GM20431 (cell line): ENCODE measurements at regions not wholly inside any gene's neighbourhood (a gene's known extent, or its start where the extent isn't known, plus 50 kb on each side); places are given as distances from the start of the nearest gene placed in this dataset.

ENCODE experiments used
- in situ Hi-C: fragments of 300-500 bp; cut with MseI, MboI; formaldehyde crosslinking; loops from one replicate; pipeline ENCODE4 v1.15.0; 2020; ENCODE audit warnings: low sequenced_read_pairs; ENCODE audit not compliant: unreplicated experiment

DNA sequence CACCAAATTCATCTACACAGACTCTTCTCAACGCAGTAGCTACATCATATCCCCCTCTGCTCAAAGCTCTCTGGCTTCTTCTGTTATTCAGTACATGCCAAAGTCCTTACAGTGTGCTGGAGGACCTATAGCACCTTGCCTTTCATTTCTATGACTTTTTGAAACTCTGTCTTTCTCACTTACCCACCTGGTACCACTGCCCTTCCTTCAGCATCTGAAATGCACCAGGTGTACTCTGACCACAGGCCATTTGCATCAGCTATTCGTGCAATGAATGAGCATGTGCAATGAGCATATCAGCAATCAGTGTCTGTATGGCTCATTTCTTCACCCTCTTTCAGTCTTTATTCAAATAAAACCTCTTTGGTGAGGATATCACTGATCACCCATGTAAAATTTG, 399.9 kb downstream of the RAB28 start:
- in situ Hi-C loops: no loop called here

DNA sequence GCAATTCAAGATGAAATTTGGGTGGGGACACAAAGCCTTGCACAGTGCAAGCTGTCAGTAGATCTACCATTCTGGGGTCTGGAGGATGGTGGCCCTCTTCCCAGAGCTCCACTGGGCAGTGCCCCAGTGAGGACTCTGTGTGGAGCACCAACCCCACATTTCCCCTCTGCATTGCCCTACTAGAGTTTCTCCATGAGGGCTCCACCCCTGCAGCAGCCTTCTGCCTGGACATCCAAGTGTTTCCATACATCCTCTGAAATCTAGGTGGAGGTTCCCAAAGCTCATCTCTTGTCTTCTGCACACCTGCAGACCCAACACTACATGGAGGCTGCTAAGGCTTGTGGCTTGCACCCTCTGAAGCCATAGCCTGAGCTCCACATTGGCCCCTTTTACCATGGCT, 402.3 kb downstream of the RAB28 start:
- in situ Hi-C loops: no loop called here

DNA sequence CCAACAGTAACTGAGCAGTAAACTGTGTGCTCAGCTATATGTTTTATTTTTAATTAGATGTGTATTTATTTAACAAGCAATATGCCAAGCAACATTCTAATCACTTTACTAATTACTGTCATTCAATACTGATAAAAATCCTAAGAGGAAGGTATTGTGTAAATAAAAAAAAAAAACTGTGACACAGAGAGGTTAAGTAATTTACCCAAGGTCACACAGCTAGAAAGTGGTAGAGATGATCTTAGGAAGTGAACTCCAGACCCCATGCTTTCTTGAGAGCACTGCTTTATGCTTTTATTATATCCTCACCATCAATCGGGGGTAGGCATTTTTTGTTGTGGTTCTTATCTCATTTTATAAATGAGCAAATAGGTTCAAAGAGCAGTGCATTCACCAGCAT, 417.1 kb downstream of the RAB28 start:
- in situ Hi-C loops: no loop called here

DNA sequence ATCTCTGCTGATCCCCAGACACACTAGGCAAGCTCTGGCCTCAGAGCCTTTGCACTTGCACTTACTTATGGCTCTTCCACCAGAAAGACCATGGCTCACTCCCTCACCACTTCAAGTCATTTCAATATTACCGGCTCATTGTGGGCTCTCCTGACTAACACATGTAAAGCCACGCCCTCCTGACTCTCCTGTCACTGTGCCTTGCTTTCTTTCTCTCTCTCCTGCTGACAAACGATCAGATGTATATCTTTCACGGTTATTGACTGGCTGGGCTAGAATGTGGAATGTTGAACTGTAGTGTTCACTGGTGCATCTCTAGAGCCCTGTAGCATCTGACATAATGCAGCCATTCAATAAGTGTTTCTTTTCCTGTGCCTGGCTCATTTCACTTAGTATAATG, 425.1 kb downstream of the RAB28 start:
- in situ Hi-C loops: no loop called here

DNA sequence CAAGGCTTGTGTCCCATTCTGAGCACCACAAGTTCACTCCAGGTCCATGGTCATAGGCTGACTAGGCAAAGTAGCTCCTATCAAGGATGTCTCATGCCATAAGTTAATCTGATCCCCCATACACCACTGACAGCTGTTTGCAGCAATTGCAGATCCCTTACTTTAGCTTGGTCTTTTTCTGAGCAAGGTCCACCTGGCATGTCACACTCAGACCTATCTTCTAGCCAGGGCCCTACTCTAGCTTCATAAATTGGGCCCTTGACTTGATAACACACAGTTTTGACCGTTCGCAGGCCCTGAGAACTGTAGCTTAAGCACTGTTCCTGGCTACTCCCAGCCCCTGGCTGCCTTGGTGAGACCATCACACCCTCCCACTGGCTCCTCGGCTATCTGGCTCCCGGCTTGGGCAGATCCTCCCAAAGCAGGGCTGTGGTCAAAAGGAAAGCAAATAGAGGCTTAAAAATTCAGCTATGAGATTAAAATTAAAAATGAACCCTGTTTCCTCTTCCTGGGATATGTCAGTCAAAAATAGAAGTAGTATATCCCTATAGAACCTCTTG, 427.4 kb downstream of the RAB28 start:
- in situ Hi-C loops: no loop called here

DNA sequence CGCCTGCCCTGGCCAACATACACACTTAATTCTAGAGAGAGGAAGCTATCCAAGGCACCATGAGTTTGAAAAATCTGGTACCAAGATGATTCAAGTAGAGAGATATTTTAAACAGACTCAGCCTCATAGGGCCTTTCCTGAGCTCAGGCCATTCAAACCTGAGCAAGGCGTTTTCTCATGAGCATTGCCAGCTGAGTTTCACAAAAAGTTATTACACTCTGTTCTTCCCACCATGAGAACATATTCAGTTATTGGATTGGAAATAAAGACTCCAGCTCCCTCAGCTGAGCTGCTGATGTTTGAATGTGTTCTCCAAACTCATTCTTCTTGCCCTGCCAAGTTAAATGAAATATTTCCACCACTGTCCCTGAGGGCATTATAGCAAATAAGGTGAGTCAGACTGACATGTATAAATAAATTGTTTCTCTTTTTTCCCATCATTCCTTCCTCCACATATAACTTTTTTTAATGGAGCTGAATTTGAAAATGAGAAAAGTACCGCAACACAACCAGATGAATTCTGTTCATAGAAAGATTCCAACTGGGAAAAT, 429.6 kb downstream of the RAB28 start:
- in situ Hi-C loops: no loop called here

DNA sequence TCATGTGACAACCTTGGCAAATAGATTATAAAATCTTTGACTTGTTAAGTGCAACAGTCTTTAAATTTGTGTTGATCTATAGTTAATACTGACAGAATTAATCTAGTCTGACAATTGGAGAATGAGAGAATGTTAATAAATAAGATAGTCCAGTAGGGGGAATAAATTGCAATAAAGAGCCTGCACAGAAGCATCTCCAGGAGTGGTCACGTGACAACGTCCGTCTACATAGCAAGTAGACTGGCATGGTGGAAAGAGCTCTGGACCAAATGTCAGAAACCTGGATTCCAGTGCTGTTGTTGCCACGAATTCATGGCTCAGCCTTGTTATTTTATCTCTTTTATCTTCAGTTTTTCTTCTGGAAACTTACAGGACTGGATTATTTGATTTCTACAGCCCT, 436.5 kb downstream of the RAB28 start:
- in situ Hi-C loops: no loop called here

DNA sequence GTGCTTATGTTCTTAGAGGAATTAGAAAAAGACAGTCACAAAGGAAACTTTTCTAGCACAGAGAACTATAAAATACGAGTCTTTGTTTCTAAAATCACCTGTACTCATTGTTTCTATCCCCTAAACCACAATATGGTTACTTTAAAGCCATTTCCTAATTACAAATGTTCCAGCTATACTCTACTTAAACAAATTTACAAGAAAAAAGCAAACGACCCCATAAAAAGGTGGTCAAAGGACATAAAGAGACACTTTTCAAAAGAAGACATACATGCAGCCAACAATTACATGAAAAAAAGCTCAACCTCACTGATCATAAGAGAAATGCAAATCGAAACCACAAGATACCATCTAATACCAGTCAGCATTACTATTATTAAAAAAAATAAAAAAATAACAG, 447.3 kb downstream of the RAB28 start:
- in situ Hi-C loops: no loop called here

DNA sequence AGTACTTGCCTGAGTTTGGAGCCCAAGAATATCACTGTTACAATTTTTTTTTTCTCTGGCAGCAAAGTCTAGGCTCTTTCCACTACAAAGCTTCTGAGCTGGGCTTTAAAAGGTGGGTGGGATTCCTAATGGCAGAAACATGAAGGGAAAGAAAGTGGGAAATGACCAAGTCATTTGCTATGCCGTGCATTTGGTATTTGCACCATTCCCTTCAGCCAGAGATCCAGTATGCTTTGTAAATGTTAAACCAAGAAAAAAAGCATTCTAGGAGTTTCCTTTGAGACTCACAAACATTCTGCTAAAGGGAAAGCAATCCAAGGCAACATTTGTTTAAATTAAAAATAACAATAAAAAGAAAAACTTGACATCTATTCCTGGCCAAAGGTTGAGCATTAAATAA, 451.2 kb downstream of the RAB28 start:
- in situ Hi-C loops: no loop called here

DNA sequence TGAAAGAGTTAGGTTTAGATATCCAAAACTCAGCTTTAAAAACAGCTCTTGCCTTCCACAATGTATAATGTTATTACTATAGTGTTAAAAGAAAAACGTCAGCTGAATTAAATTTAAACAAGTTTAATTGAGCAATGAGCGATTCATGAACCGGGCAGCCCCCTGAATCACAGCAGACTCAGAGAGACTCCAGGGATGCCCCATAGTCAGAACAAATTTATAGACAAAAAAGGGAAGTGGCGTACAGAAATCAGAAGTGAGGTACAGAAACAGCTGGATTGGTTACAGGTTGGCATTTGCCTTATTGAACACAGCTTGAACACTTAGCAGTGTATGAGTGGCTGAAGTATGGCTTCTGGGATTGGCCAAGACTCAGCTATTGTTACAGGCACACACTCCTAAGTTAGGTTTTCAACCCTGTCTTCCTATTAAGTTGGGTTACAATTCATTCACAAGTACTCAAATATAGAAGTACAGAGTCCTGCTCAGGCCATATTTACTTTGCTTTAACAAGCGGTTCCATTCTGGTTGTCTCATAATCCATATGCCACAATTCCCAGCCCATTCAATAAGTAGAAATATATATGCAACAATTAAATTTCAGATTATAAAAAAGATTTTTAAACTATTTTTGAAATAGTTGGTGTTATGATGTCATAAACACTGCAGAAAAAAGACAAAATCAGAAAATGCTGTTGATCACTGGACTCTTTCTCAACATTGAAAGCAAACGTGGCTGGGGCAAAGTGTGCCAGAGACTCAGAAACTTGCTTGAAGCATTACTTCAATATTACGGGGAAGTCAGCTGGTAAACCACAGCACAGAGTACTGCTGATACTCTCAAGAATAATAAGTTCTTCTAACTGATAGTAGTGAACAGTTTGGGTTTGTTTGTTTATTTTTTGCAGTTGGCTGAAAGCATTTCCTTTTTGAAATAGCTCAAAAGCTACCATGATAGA, 459.7 kb downstream of the RAB28 start:
- in situ Hi-C loops: no loop called here

DNA sequence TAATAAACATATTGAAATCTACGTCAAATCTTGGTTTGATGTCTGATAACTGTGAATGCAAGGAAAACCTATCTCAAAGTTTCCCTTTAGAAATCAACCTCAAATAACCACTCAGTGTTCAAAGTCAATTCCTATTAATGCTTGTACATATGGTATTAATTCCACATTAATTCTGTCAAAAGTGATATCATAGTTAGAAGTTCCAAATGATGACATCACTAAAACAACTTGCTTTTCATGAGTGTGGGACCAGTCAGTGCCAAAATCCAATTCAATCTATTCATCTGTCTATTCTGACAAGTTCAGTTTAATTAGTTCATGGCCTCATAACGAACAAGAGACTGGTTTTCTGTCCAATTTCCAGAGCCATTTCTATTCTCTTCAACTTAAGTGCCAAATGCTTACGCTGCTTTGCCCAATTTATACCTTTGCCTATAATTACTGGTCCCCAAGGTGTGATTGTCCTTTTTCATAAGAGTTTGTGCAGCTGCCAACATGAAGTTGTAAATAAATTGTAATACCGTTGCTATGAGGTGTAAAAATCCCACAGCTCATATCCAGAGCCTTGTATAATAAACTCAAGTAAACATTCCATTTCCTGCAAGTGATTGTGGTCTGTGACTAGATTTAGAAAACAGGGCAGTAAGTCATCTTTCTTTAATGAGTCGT, 476.2 kb downstream of the RAB28 start:
- in situ Hi-C loops: no loop called here

DNA sequence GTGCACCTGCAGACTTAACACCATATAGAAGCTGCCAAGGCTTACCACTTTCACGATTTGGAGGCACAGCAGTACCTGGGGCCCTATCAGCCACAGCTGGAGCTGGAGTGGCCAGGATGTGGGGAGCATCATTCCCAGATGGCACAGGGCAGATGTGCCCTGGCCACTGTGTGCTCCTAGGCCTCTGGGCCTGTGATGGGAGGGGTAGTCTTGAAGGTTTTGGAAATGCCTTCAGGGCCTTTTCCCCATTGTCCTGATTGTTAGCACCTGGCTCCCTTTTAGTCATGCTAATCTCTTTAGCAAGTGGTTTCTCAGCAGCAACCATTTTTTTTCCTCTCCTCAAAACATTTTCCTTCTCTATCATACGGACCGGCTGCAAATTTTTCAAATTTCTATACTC, 490.2 kb downstream of the RAB28 start:
- in situ Hi-C loops: no loop called here

DNA sequence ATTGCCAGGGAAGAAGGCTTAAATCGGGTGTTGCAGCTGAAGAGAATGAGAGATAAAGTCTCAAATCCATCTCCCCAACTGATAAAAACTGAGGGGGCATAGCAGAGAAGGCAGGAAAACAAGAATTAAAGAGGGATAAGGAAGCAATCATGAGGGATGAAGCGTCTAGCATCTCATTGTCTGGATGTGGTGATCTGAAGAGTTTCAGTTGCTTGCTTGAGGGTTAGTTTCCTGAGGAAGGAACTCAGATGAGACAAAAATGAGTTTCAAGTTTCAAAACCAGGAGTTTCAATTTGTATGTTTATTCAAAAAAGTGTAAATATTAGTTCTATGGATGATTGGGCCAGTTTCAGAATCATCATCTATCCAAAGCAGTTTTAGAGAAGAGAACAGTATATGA, 496.9 kb downstream of the RAB28 start:
- in situ Hi-C loops: no loop called here

DNA sequence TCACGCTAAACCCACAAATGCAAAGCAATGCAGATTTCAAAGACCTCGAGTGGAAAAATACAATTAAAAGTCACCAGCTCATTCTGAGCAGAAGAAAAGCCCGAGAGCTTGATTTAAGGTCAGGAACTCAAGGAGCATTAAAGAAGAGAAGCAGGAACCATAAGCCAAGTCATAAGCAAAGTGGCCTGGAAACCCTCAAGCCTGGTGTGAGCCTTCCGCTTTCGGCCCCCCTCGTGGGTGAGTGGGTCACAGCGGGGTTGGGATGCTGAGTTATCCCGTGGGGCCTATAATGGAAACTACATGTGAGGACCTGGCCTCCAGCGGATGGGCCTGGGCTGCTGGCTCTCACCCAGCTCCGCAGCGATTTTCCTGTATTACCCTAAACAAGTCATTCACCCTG, 504.3 kb downstream of the RAB28 start:
- in situ Hi-C loops: no loop called here

DNA sequence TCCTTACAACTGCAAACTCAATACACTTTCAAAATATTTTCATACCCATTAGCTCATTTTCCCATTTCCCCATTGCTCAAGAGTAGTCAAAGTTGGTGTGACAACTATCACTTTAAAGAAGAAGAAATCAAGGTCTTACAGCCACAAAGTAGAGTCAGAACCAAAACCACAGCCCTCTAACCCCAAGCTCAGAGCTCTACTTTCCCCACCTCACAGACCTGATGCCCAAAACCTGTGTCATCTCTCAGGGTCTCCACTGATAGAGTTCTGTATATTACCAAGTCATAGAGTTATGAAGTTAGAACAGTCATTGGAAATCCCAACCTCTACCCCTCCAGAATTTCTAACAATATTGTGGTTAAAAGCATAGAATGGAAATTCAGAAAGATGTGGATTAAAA, 505.8 kb downstream of the RAB28 start:
- in situ Hi-C loops: no loop called here

DNA sequence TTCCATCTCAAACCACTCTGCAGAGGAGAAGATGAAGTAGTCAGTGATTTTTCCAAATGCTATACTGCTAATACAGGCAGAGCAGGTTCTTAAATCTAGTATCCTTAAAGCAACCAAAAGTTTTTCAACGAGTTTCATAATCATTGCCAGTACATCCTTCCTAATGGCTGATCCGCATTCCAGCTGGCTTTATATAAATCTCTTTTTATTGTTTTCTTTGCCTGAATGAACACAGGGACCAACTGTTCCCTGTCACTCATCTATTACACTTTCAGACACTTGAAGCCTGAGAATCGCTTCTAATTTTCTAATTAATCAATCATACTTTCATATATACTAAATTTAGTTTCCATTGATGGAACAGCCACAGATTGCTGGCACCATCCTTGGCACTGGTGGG, 508.6 kb downstream of the RAB28 start:
- in situ Hi-C loops: no loop called here

DNA sequence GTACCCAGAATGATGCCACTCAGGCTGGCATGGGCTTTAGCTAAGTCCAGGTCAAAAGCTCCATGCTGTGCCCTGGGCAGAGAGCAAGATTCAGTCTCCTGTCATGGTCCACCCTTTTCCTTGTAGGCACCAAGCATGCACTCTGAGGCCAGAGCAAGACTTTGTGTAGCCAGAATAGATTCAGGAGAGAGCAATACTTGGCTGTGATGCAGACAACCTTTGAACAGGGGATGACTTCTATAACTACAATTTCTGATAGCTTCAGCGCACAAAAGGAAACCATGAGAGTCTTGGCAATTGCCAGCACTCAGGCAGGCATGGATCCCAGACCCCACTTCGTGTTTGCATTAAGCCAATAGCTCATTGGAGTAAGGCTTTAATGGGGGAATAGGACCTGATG, 510.6 kb downstream of the RAB28 start:
- in situ Hi-C loops: no loop called here

DNA sequence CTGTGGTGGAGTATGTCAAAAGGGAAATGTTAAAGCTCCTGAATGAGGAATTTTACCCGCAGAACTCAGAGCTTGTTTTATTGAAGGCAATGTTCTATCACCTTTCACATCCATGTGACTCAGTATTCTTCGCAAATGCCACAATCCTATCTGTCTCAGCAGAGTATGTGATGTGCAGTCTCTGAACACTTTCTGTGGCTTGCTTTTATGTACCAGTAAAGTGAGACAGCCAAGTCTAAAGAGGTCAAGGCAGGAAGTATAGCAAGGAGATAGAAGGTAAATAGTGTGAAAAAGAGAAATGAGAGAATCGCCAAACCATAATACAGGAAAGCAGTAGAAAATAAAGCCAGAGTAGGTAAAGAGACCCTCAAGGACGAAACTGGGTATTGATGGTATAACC, 515.8 kb downstream of the RAB28 start:
- in situ Hi-C loops: no loop called here

DNA sequence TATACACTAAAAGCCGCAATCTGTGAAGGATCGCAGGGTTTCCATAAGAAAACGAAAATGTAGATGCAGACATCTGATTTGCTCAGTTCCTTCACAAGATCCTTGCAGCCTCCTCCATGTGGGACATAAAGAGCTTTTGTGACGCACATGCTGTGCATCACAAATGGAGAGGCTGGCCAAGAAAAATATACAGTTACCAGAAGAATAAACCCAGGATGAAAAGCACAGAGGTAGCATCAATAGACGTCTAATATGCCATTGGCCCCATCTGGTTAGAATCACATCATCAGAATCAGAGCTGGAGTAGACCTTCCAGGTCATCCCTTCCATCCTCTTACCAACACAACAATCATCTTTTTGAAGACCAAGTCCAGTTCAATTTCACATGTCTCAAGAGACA, 517.4 kb downstream of the RAB28 start:
- in situ Hi-C loops: no loop called here

DNA sequence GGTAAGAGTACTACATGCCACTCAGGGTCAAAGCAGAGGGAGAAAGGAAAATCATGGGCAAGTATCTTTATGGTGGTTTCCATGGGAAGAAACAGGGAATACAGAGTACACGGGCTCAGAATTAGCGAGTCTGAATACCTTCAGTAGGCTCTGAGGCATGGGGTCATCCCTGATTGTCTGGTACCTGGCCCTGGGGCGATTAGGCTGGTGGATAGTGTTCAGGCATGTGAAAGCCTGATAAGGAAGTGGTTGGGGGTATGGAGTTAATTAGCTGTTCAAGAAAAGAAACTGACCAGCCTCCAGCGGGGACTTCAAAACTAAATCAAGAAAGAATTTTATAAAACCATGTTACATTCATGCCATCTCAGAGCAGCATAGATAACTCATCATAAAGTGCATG, 518.8 kb downstream of the RAB28 start:
- in situ Hi-C loops: no loop called here

DNA sequence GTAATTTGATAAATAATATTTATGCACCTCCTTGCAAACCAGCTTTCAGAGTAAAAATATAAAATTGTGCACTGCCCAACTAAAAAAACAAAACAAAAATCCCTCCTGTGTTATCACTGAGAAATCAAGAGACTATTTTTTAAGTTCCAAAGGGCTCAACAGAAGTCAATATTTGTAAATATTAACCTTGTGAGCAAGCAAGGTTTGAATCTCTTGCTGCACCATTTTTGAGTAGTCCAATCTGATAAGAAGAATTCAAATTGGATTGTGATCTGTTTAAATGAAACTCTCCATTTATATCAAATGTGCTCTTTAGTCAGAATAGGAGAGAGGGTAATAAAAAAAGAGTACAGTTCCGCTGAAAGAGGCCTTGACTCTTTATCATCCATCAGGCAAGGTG, 520.2 kb downstream of the RAB28 start:
- in situ Hi-C loops: no loop called here
